Suprapubic skin (tissue), 4 donors: ENCODE measurements at regions not wholly inside any gene's neighbourhood (a gene's known extent, or its start where the extent isn't known, plus 50 kb on each side); places are given as distances from the start of the nearest gene placed in this dataset.

Source experiments
- POLR2A ChIP-seq, 2 donors: fragments of 450-650 bp; IDR thresholded peaks; one replicate each; pipeline ENCODE4 v1.6.1; 2017; ENCODE audit warnings: antibody characterized with exemption in 2 of 2, mild to moderate bottlenecking in 2 of 2, moderate library complexity in 2 of 2
- POLR2AphosphoS5 ChIP-seq, 3 donors: sonication (generic); formaldehyde crosslinking; IDR thresholded peaks; one replicate each; pipeline ENCODE4 v1.6.1; 2017; ENCODE audit warnings: antibody characterized with exemption in 3 of 3
- TF ChIP-seq, protein P1 (sequence below), 2 donors: fragments of 200-600 bp in 1 of 2; fragments of 450-650 bp in 1 of 2; sonication (generic) in 1 of 2; IDR thresholded peaks; one replicate each; pipeline ENCODE4 v1.5.1; 2016 to 2019; ENCODE audit warnings: antibody characterized with exemption in 2 of 2, mild to moderate bottlenecking in 1 of 2, moderate library complexity in 1 of 2

DNA sequence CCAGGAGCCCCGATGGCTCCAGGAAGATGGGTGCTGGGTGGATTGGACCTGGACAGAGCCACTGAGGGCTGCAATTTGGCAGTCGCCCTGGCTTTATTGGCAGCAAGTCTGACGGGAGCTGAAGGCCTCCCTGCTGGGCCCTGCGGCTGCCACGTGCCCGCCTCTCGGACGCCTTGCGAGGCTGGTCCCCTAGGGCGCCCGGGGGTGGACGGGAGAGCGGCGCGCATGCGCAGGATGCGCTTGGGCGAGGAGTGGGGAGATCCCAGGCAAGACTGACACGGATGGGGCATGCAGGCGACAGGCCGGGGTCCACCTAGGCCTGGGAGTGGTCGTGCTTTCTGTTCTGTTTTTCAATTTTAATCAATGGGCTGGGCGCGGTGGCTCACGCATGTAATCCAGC lies 150.0 kb downstream of the ADAMTS15 start:
- TF ChIP-seq POLR2A (IDR thresholded peaks at IDR 0.05) (no peak), POLR2AphosphoS5 (IDR thresholded peaks at IDR 0.05) (no peak)
- TF ChIP-seq, protein P1, sequence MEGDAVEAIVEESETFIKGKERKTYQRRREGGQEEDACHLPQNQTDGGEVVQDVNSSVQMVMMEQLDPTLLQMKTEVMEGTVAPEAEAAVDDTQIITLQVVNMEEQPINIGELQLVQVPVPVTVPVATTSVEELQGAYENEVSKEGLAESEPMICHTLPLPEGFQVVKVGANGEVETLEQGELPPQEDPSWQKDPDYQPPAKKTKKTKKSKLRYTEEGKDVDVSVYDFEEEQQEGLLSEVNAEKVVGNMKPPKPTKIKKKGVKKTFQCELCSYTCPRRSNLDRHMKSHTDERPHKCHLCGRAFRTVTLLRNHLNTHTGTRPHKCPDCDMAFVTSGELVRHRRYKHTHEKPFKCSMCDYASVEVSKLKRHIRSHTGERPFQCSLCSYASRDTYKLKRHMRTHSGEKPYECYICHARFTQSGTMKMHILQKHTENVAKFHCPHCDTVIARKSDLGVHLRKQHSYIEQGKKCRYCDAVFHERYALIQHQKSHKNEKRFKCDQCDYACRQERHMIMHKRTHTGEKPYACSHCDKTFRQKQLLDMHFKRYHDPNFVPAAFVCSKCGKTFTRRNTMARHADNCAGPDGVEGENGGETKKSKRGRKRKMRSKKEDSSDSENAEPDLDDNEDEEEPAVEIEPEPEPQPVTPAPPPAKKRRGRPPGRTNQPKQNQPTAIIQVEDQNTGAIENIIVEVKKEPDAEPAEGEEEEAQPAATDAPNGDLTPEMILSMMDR (IDR thresholded peaks at IDR 0.05) = no peak
